ENCODE measurements at regions not wholly inside any gene's neighbourhood (a gene's known extent, or its start where the extent isn't known, plus 50 kb on each side); places are given as distances from the start of the nearest gene placed in this dataset.

- no peak for TF ChIP-seq CTCF (IDR thresholded peaks at IDR 0.05)
These were observed 130.0 kb upstream of the EEPD1 start for GRCh38 chr7:36023033-36023560.

- TF ChIP-seq CTCF (IDR thresholded peaks at IDR 0.05), result no peak
These were observed 127.9 kb upstream of the EEPD1 start for GRCh38 chr7:36025190-36025589.

- no peak for TF ChIP-seq CTCF (IDR thresholded peaks at IDR 0.05)
These were observed 123.7 kb upstream of the EEPD1 start for GRCh38 chr7:36029311-36029710.

- no peak for TF ChIP-seq CTCF (IDR thresholded peaks at IDR 0.05)
These were observed 123.1 kb upstream of the EEPD1 start for GRCh38 chr7:36029853-36030515.

GRCh38 chr7:36032361-36032818 is 120.7 kb upstream of the EEPD1 start:
- TF ChIP-seq CTCF (IDR thresholded peaks at IDR 0.05), result no peak

GRCh38 chr7:36034020-36034419 is 119.0 kb upstream of the EEPD1 start:
- TF ChIP-seq CTCF (IDR thresholded peaks at IDR 0.05), result no peak

GRCh38 chr7:36035186-36035585 is 117.9 kb upstream of the EEPD1 start:
- no peak for TF ChIP-seq CTCF (IDR thresholded peaks at IDR 0.05)

Data from LNCAP (cell line).